Trophoblast cell (in vitro differentiated cells and primary cell): ENCODE measurements at regions not wholly inside any gene's neighbourhood (a gene's known extent, or its start where the extent isn't known, plus 50 kb on each side); places are given as distances from the start of the nearest gene placed in this dataset.

ENCODE experiments used
- DNase-seq, 2 donors: peaks; one replicate each; pipeline ENCODE4 v3.0.0-alpha.2; 2016
- H2AFZ ChIP-seq: 2 replicates; pipeline ENCODE4 v1.6.1; 2013; ENCODE audit warnings: low read length, moderate library complexity, mild to moderate bottlenecking; ENCODE audit not compliant: insufficient read depth, poor library complexity
- H2AK5ac ChIP-seq: 2 replicates; pipeline ENCODE4 v1.6.1; 2013; ENCODE audit warnings: mild to moderate bottlenecking, low read length
- H2BK120ac ChIP-seq: 2 replicates; pipeline ENCODE4 v1.6.1; 2013; ENCODE audit warnings: low read length, mild to moderate bottlenecking, moderate library complexity; ENCODE audit not compliant: insufficient read depth, poor library complexity
- H2BK12ac ChIP-seq: 2 replicates; pipeline ENCODE4 v1.6.1; 2013; ENCODE audit warnings: mild to moderate bottlenecking, low read length, moderate library complexity
- H2BK5ac ChIP-seq: 2 replicates; pipeline ENCODE4 v1.6.1; 2013; ENCODE audit warnings: low read length, low read depth, moderate library complexity, mild to moderate bottlenecking; ENCODE audit not compliant: poor library complexity
- H3K14ac ChIP-seq: 2 replicates; pipeline ENCODE4 v1.6.1; 2013; ENCODE audit warnings: mild to moderate bottlenecking, low read length
- H3K18ac ChIP-seq: 2 replicates; pipeline ENCODE4 v1.6.1; 2013; ENCODE audit warnings: mild to moderate bottlenecking, low read length
- H3K23ac ChIP-seq: 2 replicates; pipeline ENCODE4 v1.6.1; 2013; ENCODE audit warnings: low read length
- H3K27ac ChIP-seq: 2 replicates; pipeline ENCODE4 v1.5.1; 2013; ENCODE audit warnings: low read depth, mild to moderate bottlenecking, inconsistent platforms, low read length, moderate library complexity
- H3K27me3 ChIP-seq: 2 replicates; pipeline ENCODE4 v1.6.1; 2013; ENCODE audit warnings: inconsistent platforms, mild to moderate bottlenecking, low read length, moderate library complexity; ENCODE audit not compliant: insufficient read depth
- H3K36me3 ChIP-seq, 2 experiments: 1 replicate in 1 of 2; 2 replicates in 1 of 2; pipeline ENCODE4 v1.6.1; 2013; ENCODE audit warnings: low read length in 2 of 2, mild to moderate bottlenecking in 2 of 2, moderate library complexity in 1 of 2; ENCODE audit not compliant: insufficient read depth in 2 of 2, control insufficient read depth in 1 of 2
- H3K4ac ChIP-seq: 2 replicates; pipeline ENCODE4 v1.6.1; 2013; ENCODE audit warnings: low read depth, mild to moderate bottlenecking, low read length, moderate library complexity
- H3K4me1 ChIP-seq, 2 experiments: 1 replicate in 1 of 2; 2 replicates in 1 of 2; pipeline ENCODE4 v1.6.1; 2013; ENCODE audit warnings: low read length in 2 of 2, mild to moderate bottlenecking in 2 of 2, moderate library complexity in 1 of 2; ENCODE audit not compliant: insufficient read depth in 2 of 2, control insufficient read depth in 1 of 2
- H3K4me2 ChIP-seq: 2 replicates; pipeline ENCODE4 v1.6.1; 2013; ENCODE audit warnings: inconsistent platforms, mild to moderate bottlenecking, low read length, moderate library complexity
- H3K4me3 ChIP-seq: 2 replicates; pipeline ENCODE4 v1.5.1; 2013; ENCODE audit warnings: mild to moderate bottlenecking, low read depth, low read length, inconsistent platforms
- H3K79me1 ChIP-seq: one replicate; pipeline ENCODE4 v1.6.1; 2013; ENCODE audit warnings: low read length
- H3K79me2 ChIP-seq: 2 replicates; pipeline ENCODE4 v1.6.1; 2013; ENCODE audit warnings: low read length, mild to moderate bottlenecking; ENCODE audit not compliant: control insufficient read depth, insufficient read depth, poor library complexity
- H3K9ac ChIP-seq: 2 replicates; pipeline ENCODE4 v1.6.1; 2013; ENCODE audit warnings: mild to moderate bottlenecking, low read length
- H3K9me3 ChIP-seq: 2 replicates; pipeline ENCODE4 v1.6.1; 2013; ENCODE audit warnings: low read depth, mild to moderate bottlenecking, control low read depth, inconsistent platforms, low read length; ENCODE audit not compliant: insufficient read depth
- H4K12ac ChIP-seq: 2 replicates; pipeline ENCODE4 v1.6.1; 2013; ENCODE audit warnings: low read depth, mild to moderate bottlenecking, low read length, moderate library complexity
- H4K8ac ChIP-seq: 2 replicates; pipeline ENCODE4 v1.6.1; 2013; ENCODE audit warnings: low read depth, mild to moderate bottlenecking, low read length, moderate library complexity
- H4K91ac ChIP-seq: one replicate; pipeline ENCODE4 v1.6.1; 2013; ENCODE audit warnings: low read depth, mild to moderate bottlenecking, low read length, moderate library complexity
- whole genome bisulfite sequencing: extraction: QIAGEN DNeasy Blood & Tissue Kit; methylation state at CpG from one replicate; pipeline ENCODE4 v1.1.7; 2013; ENCODE audit warnings: missing lambda C conversion rate; ENCODE audit not compliant: insufficient read length, insufficient coverage; ENCODE audit errors: extremely low coverage; 5-methylcytosine and 5-hydroxymethylcytosine counted together

DNA sequence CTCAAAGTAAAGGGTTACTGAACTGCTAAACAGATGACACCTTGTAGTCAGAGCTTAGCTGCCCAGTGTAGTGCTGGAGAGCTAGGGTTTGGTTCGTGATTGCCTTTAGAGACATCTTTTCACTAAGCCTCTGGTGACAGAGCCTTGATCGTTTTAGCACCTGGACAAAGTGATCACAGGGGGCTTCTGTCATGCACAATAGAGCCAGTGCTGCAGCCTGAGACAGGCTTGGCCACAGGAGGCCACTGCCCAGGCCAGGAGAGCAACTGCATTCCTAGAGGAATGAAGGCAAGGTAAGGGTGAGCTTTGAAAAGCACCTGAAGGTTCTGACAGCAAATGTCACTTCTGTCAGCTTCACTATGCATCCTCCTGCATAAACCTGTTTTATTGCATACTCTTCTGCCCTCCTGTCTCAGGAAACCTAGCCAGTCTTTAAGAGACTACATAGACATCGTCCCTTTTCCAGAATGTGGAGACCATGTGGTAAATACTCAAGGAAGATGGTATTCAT is 122.9 kb downstream of the NPY start:
- H2BK120ac ChIP-seq = no peak overlapping the region
- H3K4me1 ChIP-seq = no peaks in the 10 kb centered on the region
- no peaks in the 10 kb centered on the region for H3K79me2 ChIP-seq
- H4K12ac ChIP-seq = no peak overlapping the region
- H3K9me3 ChIP-seq = no peaks in the 10 kb centered on the region
- H2BK12ac ChIP-seq = no peak overlapping the region
- no peak overlapping the region for H3K27ac ChIP-seq
- H3K9ac ChIP-seq = no peak overlapping the region
- H4K91ac ChIP-seq = no peak overlapping the region
- no CpG with 5 or more reads among the region's 3 CpGs for WGBS
- H3K27me3 ChIP-seq = no peaks in the 10 kb centered on the region
- no peak overlapping the region for H2AK5ac ChIP-seq
- no peak overlapping the region for H4K8ac ChIP-seq
- no peak overlapping the region for H3K4me3 ChIP-seq
- no peak overlapping the region for H3K14ac ChIP-seq
- no peaks in the 10 kb centered on the region for H3K36me3 ChIP-seq
- H3K4me2 ChIP-seq = no peak overlapping the region
- H2AFZ ChIP-seq = no peak overlapping the region
- H3K4ac ChIP-seq = no peak overlapping the region
- no peak for DNase-seq
- H3K23ac ChIP-seq = no peak overlapping the region
- no peak overlapping the region for H2BK5ac ChIP-seq
- H3K79me1 ChIP-seq = no peaks in the 10 kb centered on the region
- H3K18ac ChIP-seq = no peak overlapping the region

- Histone ChIP-seq H2BK120ac (no peak overlapping the region), H3K79me2 (no peaks in the 10 kb centered on the region), H2BK5ac (no peak overlapping the region), H4K91ac (no peak overlapping the region), H2BK12ac (no peak overlapping the region), H4K8ac (no peak overlapping the region), H3K4me2 (no peak overlapping the region), H3K23ac (no peak overlapping the region), H3K18ac (no peak overlapping the region), H3K27ac (no peak overlapping the region), H3K36me3 (no peaks in the 10 kb centered on the region), H3K4me3 (no peak overlapping the region), H3K9ac (no peak overlapping the region), H3K14ac (no peak overlapping the region), H3K9me3 (no peaks in the 10 kb centered on the region), H2AFZ (no peak overlapping the region), H3K4ac (no peak overlapping the region), H2AK5ac (no peak overlapping the region), H3K79me1 (no peaks in the 10 kb centered on the region), H3K4me1 (no peaks in the 10 kb centered on the region), H3K27me3 (no peaks in the 10 kb centered on the region), H4K12ac (no peak overlapping the region)
- no peak for DNase-seq
- no CpG with 5 or more reads among the region's 1 CpG for WGBS
Measured at GRCh38 chr7:24407965-24408364, 124.0 kb downstream of the NPY start.

DNA sequence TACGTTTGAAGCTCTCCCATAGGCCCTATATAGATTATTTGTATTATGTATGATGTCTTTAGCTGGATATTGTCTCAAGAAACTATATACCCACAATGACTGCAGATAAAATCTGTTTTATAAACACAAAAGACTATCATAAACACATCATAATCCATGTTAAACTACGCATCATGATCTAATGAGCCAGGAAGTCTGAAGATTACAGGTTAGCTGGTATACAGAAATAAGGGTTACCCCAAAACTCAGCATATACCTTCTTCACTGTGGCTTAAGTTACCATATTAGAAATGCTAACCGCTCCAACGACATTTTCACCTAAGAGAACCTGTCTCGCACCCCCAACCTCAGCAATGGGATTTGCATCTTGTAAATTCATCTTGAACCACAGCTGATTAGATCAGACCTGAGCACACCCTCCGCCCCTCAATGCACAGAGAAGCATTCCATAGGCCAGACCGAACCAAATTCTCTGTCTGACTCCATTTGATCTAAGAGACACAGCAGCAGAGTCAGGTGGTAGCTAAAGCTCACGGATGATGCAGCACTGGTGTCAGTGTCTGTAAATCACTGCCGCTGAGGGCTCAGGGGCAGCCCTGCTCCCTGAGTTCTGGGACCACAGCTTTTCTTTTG is 124.9 kb downstream of the NPY start:
- Histone ChIP-seq H3K4ac (no peak overlapping the region), H3K36me3 (no peaks in the 10 kb centered on the region), H2BK120ac (no peak overlapping the region), H4K8ac (no peak overlapping the region), H3K4me2 (no peak overlapping the region), H3K79me1 (no peaks in the 10 kb centered on the region), H2AFZ (no peak overlapping the region), H3K9ac (no peak overlapping the region), H2BK12ac (no peak overlapping the region), H2BK5ac (no peak overlapping the region), H3K18ac (no peak overlapping the region), H3K27me3 (no peaks in the 10 kb centered on the region), H3K79me2 (no peaks in the 10 kb centered on the region), H4K12ac (no peak overlapping the region), H3K9me3 (no peaks in the 10 kb centered on the region), H2AK5ac (no peak overlapping the region), H3K4me1 (no peaks in the 10 kb centered on the region), H3K4me3 (no peak overlapping the region), H4K91ac (no peak overlapping the region), H3K14ac (no peak overlapping the region), H3K27ac (no peak overlapping the region), H3K23ac (no peak overlapping the region)
- WGBS = no CpG with 5 or more reads among the region's 9 CpGs
- no peak for DNase-seq

- no peak overlapping the region for H4K8ac ChIP-seq
- H3K4me1 ChIP-seq = no peaks in the 10 kb centered on the region
- H2AK5ac ChIP-seq = no peak overlapping the region
- H3K27me3 ChIP-seq = no peaks in the 10 kb centered on the region
- H3K9ac ChIP-seq = no peak overlapping the region
- H4K12ac ChIP-seq = no peak overlapping the region
- no peak overlapping the region for H3K14ac ChIP-seq
- no peak overlapping the region for H3K27ac ChIP-seq
- no peak overlapping the region for H3K4ac ChIP-seq
- H2AFZ ChIP-seq = no peak overlapping the region
- no peak overlapping the region for H3K4me3 ChIP-seq
- H3K79me2 ChIP-seq = no peaks in the 10 kb centered on the region
- H3K79me1 ChIP-seq = no peaks in the 10 kb centered on the region
- H3K4me2 ChIP-seq = no peak overlapping the region
- no peak overlapping the region for H3K23ac ChIP-seq
- H3K9me3 ChIP-seq = no peaks in the 10 kb centered on the region
- H3K18ac ChIP-seq = no peak overlapping the region
- H2BK5ac ChIP-seq = no peak overlapping the region
- WGBS = no CpG with 5 or more reads among the region's 6 CpGs
- no peak overlapping the region for H4K91ac ChIP-seq
- DNase-seq = no peak
- no peak overlapping the region for H2BK12ac ChIP-seq
- H3K36me3 ChIP-seq = no peaks in the 10 kb centered on the region
- no peak overlapping the region for H2BK120ac ChIP-seq
Measured at GRCh38 chr7:24409431-24410024, 125.5 kb downstream of the NPY start.
